GM19438 (cell line): ENCODE measurements at regions not wholly inside any gene's neighbourhood (a gene's known extent, or its start where the extent isn't known, plus 50 kb on each side); places are given as distances from the start of the nearest gene placed in this dataset.
A peak's percentile ranks its signal among the peaks of the same experiment; 100 is the strongest.

Source experiments
- ATAC-seq: cut with Tn5 transposase; IDR thresholded peaks from one replicate; pipeline ENCODE4 v1.9.1; 2021; ENCODE audit warnings: low read depth; ENCODE audit not compliant: unreplicated experiment

DNA sequence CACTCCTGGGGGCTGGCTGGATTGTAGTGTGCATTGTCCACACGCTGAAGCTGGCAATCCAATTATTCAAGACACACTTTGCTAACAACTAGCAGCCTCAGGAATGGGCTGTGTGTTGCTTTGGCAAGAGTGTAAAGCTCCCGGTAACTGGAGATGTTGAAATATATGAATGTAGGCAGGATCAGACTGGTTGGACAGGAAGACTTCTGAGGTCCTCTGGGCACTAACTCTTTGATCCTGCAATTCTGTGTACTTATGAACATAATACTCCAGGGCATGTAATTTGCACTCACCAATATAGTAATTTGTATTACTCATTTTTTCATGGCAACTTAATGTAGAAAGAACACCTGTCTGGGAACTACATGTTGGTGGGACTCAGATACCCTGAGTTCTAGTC is 106.7 kb upstream of the SLC28A3 start:
- ATAC-seq: no peak

GRCh38 chr9:84450029-84450428 is 109.5 kb upstream of the SLC28A3 start:
- ATAC-seq: no peak

DNA sequence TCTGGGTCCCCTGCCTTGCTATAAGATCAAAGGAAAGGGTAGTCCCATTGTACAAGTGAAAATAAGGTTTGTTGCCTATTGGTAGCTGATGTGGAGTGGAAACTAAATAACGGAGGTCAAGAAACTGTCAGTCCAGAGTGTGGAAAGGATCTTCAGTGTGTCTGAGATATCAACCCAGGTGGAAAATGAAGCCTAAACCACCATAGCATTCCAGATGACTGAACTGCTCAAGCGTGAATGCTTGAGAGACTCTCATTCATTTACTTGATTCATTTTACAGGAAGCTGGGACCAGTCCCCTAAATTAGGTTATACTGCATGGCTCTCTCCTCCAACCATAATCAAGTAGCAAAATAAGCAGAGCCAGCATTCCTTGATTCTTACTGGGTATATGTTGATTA is 116.0 kb upstream of the SLC28A3 start:
- no peak for ATAC-seq

DNA sequence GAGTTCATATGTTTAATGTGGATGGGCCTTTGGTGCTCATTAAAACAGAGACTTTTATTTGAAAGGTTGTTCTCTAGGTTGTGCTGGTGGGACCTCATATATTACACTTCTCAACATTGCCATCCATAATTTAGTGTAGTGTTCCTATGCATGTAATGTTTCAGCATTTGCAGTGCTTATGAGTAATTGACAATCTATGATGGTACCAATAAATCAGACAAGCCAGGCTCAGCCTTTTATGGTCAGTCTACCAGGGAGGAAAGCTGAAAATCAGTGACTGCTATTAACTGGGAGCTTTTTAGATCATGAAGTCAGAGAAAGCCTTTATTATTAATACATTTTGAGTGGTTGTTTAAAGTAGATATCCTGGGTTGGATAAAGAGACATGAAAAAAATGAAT is 120.1 kb upstream of the SLC28A3 start:
- no peak for ATAC-seq

GRCh38 chr9:84463272-84463671 is 122.7 kb upstream of the SLC28A3 start:
- no peak for ATAC-seq

GRCh38 chr9:84466580-84467285 is 126.2 kb upstream of the SLC28A3 start:
- ATAC-seq: no peak

GRCh38 chr9:84471816-84472215 is 131.3 kb upstream of the SLC28A3 start:
- ATAC-seq: no peak

DNA sequence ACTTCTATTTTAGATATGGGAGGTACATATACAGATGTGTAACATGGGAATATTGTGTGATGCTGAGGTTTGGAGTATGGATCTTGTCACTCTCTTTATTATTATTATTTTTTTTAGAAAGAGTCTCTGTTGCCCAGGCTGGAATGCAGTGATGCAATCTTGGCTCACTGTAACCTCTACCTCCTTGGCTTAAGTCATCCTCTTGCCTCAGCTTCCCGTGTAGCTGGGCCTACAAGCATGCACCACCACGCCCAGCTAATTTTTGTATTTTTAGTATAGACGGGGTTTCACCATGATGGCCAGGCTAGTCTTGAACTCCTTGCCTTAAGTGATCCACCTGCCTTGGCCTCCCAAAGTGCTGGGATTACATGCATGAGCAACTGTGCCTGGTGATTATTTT is 138.4 kb upstream of the SLC28A3 start:
- ATAC-seq: no peak

DNA sequence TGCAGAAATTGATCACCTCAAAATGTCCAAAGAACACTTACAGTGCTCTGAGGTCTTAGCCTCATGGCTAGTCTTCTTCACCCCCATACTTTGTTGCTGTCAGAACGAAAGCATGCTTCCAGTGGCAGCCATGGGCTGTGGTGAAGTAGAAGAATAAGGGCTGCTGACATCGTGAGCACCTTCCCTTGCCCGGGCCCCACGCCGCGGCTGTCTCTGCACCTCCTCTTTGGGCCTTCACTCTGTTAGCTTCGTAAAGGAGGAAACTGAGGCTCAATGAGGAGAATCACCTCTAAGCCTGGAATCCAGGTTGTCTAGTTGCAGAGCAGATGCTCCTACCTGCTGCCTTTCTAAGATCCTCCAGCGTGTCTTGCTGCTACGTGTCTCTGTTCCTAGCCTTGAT is 139.5 kb upstream of the SLC28A3 start:
- ATAC-seq: no peak

- no peak for ATAC-seq
These were observed 140.7 kb upstream of the SLC28A3 start for GRCh38 chr9:84481231-84481630.

DNA sequence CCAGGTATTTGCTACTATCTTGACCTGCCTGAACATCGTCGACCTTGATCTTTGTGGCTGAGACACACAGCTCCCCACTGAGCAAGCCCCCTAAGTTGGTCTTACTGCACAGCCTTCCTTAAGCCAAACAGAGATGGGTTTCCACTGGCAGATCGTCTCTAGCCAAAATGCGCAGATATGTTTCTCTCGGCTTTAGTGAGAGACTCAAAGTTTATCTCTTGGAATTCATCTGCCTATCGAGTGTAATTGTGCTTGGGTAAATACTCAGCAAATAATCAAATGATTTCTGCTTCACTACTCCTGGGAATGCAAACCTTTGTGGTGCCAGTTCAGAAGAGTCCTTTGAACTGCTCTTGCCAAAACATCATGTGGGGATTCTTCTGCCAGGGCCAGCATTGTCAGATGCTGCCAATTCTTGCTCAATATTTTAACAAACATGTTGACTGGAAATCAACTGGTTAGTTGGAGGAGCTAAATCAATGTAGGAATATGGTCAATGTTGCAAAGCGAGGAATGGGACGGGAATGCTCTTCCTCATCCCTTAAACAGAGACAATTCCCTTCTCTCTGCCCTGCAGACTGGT is 141.2 kb upstream of the SLC28A3 start:
- no peak for ATAC-seq

- no peak for ATAC-seq
These were observed 142.0 kb upstream of the SLC28A3 start for GRCh38 chr9:84482607-84483006.

DNA sequence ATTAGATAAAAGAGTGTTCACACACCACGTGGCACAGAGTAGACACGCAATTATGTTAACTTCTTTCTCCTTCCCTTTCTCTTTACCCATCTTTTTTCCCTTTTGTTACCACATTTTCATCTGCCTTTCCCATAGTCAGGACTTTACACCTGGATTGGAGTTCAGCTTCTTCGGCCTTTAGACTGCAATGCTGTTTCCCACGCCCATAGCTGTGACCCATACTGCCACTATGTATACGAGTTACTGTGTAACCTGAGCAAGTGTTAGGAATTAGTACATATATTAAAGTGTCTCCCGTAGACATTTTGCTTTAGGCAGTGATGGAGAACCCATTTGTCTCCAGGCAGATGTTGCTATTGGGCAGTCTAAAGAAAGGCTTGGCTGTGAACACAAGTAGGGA is 143.6 kb upstream of the SLC28A3 start:
- no peak for ATAC-seq

GRCh38 chr9:84485539-84485938 is 145.0 kb upstream of the SLC28A3 start:
- ATAC-seq: no peak

DNA sequence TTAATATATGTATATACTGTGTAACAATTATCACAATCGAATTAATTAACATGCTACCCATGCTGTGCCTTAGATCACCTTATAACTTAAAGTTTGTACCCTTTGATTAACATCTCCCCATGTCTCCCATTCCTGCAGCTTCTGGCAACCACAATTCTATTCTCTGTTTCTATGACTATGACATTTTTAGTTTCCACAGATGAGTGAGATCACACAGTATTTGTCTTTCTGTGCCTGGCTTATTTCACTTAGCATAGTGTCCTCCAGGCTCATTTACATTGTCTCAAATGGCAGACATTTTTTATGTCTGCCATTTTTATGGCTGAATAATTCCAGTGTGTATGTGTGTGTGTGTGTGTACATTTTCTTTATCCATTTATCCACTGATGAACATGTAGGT is 146.1 kb upstream of the SLC28A3 start:
- no peak for ATAC-seq

DNA sequence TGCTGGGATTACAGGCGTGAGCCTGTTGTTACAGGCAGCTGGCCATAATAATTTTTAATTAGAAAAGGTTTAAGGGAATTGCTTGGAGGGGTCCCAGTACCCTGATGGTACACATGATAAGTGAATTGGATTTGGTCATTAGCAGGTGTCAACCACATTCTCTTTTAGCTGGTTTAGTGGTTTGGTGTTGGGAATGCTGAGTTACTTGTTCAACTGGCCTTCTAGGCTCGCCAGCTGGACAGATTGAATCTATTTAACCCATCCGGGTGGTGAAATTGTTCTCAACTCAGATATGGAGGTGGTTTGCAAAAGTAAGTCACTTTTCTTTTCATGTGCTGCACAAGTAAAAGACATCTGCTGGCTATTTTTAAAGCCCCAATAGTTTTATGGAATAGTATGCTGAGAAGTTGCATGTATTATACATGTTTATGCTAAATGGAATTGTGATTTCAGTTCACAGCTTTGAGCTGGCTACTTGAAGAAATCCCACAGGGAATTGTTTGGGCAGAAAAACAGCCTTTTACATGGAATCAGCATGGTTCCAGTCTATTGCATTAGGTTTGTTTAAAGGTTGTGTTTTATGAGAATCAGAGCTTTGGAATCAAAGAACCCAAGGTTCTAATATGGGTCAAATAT is 149.8 kb upstream of the SLC28A3 start:
- ATAC-seq: no peak

DNA sequence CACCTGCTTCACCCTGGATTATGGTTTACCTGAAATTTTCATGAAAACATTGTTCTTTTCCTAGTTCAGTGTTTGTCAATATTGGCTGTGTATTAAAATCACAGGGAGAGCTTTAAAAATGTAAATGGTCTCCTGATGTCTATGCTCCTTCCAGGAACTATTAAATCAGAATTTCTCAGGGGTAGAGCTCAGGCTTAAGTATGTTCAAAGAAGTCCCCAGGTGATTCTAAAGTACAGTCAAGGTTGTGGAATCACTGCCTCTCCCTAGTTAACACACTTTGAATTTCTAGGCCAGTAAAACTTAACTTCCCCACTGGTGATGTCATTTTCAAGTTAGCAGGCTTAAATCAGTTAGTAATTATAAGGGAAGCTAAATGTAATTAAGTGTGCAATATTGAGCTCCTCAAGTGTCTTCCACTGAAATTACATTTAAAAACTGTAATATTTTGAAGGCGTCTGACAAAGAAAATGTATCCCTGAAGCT is 150.3 kb upstream of the SLC28A3 start:
- ATAC-seq: no peak

- no peak for ATAC-seq
These were observed 152.0 kb upstream of the SLC28A3 start for GRCh38 chr9:84492366-84493159.

DNA sequence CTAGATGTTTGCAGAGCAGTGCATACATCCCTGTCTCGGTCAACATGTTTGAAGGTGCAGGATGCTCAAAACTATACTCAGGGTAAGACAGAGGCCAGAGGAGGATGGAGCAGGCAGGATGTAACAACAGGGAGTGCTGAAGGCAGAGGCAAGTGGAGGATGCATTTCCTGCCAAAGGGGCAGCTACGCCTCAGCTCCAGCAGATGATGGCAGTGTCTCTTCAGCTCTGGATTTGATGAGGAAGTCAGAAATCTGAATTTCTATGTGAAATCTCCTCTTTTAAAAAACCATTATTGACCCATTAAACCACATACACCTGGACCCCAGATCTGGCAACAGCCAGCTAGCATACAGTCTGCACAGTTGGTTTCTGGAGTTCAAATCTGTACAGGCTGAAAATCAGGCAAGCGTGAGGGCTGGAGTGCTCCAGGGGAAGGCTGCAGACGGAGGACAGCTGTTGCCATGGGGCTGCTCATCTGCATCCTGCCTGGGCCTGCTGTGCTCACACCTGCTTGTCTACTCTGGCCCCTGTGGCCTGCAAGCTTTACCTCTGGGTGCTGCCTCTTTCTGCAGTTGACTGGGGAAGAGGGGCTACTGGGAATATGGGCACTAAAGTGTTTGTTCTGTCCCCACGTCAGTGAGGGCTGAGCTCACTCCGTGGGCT is 152.9 kb upstream of the SLC28A3 start:
- no peak for ATAC-seq

DNA sequence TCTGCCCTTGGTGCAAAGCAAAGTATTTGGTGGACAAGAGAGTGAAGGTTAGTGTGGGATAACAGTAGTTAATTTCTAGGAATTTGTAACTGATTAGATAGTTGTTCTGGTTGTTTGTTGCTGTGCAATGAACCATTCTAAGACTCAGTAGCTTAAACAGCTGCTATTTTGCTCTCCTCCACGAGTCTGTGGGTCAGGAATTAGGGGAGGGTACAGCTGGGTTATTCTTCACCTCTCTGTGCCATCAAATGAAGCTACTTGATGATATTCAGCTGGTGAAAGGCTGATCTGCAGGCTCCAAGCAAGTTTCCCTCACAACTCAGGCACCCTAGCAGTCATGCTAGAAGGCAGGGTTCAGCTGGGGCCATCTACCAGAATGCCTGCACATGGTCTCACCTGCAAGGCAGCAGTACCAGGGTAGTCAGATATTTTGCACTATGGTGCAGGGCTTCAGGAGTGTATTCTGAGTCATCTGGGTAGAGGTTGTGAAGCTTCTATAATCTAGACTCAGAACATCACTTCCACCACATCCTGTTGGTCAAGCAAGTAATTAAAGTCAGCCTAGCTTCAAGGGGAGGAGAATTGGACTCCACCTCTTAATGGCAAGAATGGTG is 159.5 kb upstream of the SLC28A3 start:
- ATAC-seq: peak; percentile 97
